Suppressor macrophage treated with lipopolysaccharide for 1 hour (primary cell): ENCODE measurements at regions not wholly inside any gene's neighbourhood (a gene's known extent, or its start where the extent isn't known, plus 50 kb on each side); places are given as distances from the start of the nearest gene placed in this dataset.
A peak's percentile ranks its signal among the peaks of the same experiment; 100 is the strongest.

Source experiments
- DNase-seq, 3 donors: peaks; one replicate each; pipeline ENCODE4 v3.0.0-alpha.2; 2020 to 2022

- DNase-seq = no peak
Observed at GRCh38 chr5:68612972-68613371, 397.4 kb downstream of the PIK3R1 start.

GRCh38 chr5:68618501-68618900 is 402.9 kb downstream of the PIK3R1 start:
- no peak for DNase-seq

- no peak for DNase-seq
Observed at GRCh38 chr5:68627001-68627400, 411.4 kb downstream of the PIK3R1 start.

DNA sequence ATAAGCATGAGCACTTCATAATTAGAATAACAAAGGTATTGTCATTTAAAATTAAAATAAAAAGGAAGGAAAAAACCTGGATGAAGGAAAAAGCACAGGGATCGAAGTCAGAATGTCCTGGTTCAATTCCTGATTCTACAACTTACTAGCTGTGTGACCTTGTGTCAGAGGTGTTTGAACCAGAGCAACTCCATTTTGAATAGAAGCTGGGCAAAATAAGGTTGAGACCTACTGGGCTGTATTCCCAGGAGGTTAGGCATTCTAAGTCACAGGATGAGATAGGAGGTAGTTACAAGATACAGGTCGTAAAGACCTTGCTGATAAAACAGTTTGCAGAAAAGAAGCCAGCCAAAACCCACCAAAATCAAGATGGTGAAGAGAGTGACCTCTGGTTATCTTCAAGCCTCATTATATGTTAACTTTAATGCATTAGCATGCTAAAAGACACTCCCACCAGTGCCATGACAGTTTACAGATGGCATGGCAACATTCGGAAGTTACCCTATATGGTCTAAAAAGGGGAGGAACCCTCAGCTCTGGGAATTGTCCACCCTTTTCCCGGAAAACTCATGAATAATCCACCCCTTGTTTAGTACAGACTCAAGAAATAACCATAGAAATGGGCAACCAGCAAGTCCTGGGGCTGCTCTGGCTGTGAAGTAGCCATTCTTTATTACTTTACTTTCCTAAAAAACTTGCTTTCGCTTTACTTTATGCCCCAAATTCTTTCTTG is 412.7 kb downstream of the PIK3R1 start:
- no peak for DNase-seq

- no peak for DNase-seq
Observed at GRCh38 chr5:68630354-68630753, 414.8 kb downstream of the PIK3R1 start.

DNA sequence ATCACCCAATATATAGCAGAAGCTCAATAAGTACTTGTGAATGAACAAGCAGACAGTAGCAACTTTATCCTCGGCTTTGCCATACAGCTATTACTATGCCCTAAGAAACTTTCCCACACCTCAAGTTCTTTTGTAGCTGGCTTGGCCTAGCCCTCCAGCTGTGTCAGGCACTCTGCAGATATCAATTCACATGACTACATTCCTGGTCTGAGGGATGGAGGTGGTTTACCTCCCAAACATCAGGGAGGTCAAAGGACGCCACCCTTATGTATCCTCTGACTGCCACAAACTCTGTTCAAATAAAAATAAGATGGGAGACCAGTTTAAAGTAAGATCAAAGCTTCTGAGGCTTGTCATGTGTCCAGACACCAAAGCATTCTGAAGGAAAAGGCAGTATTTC is 416.3 kb downstream of the PIK3R1 start:
- DNase-seq = no peak

DNA sequence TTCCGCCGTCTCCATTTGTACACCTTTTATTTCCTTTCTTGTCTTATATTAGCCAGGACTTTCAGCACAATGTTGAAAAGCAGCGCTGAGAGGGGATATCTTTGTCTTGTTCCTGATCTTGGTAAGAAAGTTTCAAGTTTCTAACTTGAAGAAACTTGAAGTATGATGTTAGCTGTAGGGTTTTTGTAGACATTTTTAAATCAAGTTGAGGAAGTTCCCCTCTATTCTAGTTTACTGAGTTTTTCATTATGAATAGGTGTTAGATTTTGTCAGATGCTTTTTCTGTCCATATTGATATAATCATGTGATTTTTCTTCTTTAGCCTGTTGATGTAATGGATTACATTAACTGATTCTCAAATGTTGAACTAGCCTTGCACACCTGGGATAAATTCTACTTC is 425.7 kb downstream of the PIK3R1 start:
- no peak for DNase-seq

DNA sequence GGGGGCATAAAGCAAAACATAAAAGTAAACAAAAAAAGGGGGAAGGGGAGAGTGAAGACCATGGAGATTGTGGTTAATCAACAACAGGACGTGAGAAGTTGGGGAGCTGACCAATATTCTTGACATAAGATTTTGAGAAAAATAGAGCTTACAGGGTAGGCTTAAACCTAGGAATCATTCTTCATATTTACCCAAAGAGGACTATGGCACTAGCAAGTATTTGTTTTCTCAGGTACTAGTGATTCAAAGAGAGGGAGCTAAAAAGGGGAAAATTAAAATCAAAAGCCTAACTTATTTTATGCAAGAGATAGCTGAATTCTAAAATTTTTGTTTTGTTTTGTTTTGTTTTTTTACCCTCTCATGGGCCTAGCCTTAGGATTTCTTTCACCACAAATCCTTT is 427.5 kb downstream of the PIK3R1 start:
- no peak for DNase-seq

DNA sequence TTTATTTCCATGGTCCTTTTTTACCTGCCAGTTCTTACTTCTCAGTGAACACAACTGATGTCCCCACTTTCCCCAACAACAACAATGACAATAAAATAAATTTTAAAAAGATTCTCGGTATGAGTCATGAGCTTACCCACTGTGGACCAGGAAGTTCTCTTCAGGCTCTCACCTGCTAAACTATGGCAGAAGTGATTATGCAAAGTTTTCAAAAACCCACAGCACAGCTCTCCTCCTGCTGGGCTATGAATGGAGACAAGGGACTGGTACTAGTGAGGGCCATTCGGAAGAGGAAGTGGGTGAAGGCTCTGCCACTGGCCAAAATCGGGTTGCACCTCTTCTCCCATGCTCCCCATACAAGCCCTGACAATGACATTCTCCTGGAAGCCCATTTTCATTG is 429.4 kb downstream of the PIK3R1 start:
- DNase-seq = no peak

DNA sequence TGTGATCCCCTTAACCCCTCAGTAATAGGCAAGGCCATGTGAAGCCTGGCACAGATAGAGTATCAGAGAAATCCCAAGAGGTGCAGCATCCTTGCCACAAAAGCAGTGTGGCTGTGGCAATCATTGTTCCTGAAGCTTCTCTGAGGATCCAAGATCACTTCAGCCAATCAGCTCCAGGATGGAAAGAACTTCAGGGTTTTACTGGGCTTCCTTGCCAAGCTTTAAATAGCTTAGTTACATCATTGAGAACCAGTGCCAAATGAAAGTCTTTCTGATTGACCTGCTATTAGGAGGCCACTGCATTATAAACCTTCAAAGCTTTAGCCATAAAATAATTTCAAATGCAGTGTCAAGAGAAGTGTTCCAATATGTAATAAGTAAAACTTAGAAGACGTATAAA is 430.6 kb downstream of the PIK3R1 start:
- DNase-seq = no peak

GRCh38 chr5:68647743-68648142 is 432.2 kb downstream of the PIK3R1 start:
- DNase-seq = no peak

GRCh38 chr5:68648944-68649857 is 433.6 kb downstream of the PIK3R1 start:
- DNase-seq = no peak

DNA sequence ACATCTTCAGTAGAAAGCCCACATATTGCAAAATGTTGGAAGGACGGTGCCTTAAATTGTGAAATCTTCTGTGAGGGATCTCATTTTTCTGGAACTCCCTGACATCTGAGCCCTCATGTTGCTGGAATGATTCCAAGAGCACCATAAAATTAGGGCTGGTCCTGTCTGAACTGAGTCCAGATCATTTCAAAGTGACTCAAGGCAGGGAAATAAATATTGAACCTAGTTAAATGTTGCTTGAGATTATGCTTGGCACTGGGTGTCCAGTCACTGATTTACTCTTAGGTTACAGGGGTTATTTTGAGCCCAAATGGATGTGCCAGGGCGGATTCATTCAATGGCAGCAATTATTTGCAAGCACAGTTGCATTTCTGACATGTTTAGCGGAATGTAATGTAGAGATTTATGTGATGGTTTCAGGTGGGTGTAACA is 437.0 kb downstream of the PIK3R1 start:
- no peak for DNase-seq

DNA sequence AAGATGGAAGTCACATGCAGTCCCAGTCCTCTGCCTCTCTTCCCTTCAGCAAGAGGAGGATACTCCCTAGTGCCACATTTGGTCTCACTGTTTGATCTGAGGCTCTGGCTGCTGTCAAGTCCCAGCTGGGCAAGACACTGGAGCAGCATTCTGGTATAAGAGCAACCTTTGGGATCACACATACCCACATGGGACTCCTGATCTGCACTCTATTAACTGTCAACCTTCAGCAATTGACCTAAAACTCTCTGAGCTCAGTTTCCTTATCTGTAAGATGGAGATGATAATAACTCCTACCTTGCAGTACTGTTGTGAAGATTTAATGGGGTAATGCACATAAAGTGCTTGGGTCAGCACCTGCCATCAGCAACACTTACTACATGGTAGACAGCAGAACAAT is 437.9 kb downstream of the PIK3R1 start:
- no peak for DNase-seq

DNA sequence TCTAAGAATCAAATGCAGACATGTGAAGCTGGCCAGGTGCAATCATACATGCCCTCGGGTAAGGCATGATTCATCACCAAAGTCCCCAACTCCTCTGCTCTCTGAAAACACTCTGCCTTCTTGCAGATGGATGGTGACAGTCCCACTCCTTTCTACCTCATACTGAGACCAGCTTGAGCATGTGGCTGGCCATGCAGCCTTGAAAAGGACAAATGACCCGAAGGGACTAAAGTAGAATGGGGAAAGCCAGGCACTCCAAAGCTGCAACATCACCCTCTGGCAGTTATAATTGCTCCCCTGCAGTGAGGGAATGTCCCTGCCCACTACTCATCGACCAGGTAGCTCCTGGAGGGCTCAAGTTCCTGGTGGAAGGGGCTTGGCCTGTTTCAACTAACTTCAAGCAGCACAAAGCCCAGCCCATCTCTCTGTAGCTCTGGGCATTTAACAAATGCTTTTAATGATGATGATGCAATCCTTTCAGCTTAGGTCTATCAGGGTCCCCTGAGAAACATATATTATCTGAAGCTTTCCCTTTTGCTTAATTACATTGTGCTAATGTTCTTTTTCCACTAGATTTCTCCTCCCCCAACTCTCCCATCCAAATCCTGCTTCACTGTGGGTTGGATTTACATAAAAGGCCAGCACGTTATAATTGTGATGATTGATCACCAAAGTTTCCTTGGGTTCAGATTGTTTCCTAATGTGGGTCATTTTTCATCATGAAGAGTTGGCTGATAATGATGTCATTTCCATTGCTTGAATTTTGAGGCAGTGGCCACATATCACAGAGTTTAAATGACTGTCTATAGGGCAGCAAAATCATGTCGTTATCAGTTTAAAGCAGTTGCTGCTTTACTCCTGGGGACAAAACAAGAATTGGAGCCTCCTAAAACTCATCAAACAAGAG is 436.5 kb upstream of the SLC30A5 start:
- no peak for DNase-seq

DNA sequence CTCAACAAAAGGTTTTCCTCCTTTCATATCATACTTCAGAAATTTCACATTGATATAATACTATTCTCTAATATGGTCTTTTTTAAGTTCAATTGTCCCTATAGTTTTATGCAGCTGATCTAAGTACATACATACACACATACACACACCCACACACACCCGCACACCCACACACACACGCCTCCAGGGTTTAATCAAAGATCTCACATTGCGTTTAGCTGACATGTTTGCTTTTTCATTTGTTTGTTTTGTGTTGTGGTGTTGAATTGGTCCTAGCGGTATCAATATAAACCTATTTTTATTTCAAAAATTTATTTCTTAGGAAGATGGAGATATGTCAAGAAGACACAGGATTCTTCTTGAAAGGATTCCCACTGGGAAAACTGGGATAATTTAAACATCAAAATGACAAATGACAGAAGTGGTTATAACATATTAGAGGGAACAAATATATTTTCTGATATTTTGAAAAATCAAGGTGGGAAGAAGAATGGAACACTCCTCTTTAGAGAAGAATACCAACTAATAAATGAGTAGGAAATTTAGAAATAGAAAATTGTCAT is 434.9 kb upstream of the SLC30A5 start:
- DNase-seq = no peak

GRCh38 chr5:68659881-68660280 is 433.9 kb upstream of the SLC30A5 start:
- no peak for DNase-seq

GRCh38 chr5:68661237-68661636 is 432.6 kb upstream of the SLC30A5 start:
- peak in 2 of 3 donors; percentile 27 to 44 for DNase-seq

DNA sequence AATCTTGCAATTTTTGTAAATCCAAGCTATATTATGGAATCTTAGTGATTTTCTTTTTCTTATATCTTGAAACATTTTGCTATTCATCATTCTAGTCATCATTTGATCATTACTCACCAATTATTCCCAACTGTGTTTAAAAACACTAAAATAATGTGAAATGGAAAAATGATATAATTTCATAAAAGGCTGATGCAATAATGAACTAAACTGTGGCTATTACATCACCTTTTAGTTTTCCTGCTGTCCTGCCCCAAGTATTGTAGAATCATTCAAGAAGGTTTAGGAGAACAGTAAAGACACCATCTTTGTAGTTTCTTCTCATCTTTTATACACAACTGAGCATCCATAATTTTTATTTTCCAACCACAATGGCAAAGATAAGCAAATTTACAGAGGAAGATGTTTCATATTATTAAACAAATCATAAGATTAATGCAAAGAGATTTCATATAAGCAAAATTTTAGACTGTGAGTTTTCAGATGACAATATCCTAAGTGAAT is 431.0 kb upstream of the SLC30A5 start:
- no peak for DNase-seq

DNA sequence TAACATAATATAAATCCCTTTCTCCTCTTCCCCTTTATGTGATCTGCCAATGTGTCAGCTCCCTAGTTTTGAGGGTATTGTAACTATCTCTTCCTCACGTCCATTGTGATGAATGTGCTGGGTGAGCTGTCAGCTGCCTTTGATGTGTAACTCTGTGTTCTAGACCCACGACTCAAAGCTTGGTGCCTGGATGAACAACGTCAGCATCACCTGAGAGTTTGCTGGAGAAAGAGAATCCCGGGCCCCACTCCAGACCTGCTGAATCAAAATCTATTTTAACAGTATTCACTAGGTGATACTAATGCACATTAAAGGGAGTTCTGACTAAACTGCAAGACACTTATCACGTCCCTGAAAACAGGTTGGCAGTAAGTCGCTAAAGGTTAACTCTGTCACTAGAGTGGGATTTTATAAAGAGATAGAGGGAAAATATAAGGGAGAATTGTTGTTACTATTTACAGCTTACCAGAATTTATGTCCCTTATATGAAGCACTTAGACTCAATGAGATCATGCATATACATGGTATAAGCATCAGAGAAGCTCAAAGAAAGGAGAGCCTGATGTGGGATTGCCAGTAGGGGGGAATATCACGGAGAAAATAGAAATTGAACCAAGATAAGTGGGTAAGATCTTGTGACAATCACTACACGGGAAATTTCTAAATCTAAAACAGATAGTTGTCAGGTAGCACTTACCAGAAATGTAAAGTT is 423.8 kb upstream of the SLC30A5 start:
- no peak for DNase-seq

GRCh38 chr5:68673106-68673822 is 420.6 kb upstream of the SLC30A5 start:
- DNase-seq = no peak
